Cardiac fibroblast (primary cell): ENCODE measurements at regions not wholly inside any gene's neighbourhood (a gene's known extent, or its start where the extent isn't known, plus 50 kb on each side); places are given as distances from the start of the nearest gene placed in this dataset.
"Not testable (repeated sequence)": the region's sequence is repeated elsewhere in the genome, so short reads cannot be mapped to it uniquely, and the experiment has no call there.

Experiments
- DNase-seq, 2 donors: peaks; one replicate each; pipeline versions ENCODE4 v3.0.0 to v3.0.0-alpha.2; 2010; ENCODE audit warnings: low read depth in 2 of 2
- H3K4me3 ChIP-seq, 2 donors: replicated peaks in 1 of 2; 1 replicate in 1 of 2; 2 replicates in 1 of 2; pipeline ENCODE4 v1.5.1; 2011; ENCODE audit warnings: low read depth in 2 of 2, low read length in 2 of 2, mild to moderate bottlenecking in 2 of 2, moderate library complexity in 1 of 2
- CTCF ChIP-seq: IDR thresholded peaks from one replicate; pipeline ENCODE4 v1.5.1; 2011; ENCODE audit warnings: low read depth, mild to moderate bottlenecking, low read length, inconsistent platforms

GRCh38 chr6:94562846-94563245 is 1014.5 kb upstream of the MANEA start:
- TF ChIP-seq CTCF, result no peak
- DNase-seq, result no peak
- H3K4me3 ChIP-seq, result no peak overlapping the region

- H3K4me3 ChIP-seq, result no peak overlapping the region
- DNase-seq, result no peak
- TF ChIP-seq CTCF, result no peak
These were observed 1017.4 kb upstream of the MANEA start for GRCh38 chr6:94559829-94560537.

GRCh38 chr6:94557207-94557606 is 1020.1 kb upstream of the MANEA start:
- not testable (repeated sequence) for H3K4me3 ChIP-seq, DNase-seq

GRCh38 chr6:94548201-94548600 is 1029.1 kb upstream of the MANEA start:
- H3K4me3 ChIP-seq, result no peak overlapping the region
- no peak for DNase-seq
- no peak for TF ChIP-seq CTCF

- no peak for TF ChIP-seq CTCF
- no peak overlapping the region for H3K4me3 ChIP-seq
- DNase-seq, result no peak
These were observed 1041.5 kb upstream of the MANEA start for GRCh38 chr6:94535798-94536197.

- DNase-seq, result no peak
- TF ChIP-seq CTCF, result no peak
- H3K4me3 ChIP-seq, result no peak overlapping the region
These were observed 1065.7 kb upstream of the MANEA start for GRCh38 chr6:94511502-94512088.

- TF ChIP-seq CTCF, result no peak
- DNase-seq, result no peak
- no peak overlapping the region for H3K4me3 ChIP-seq
These were observed 1066.5 kb upstream of the MANEA start for GRCh38 chr6:94510877-94511276.
